WERI-Rb-1 (cell line): ENCODE measurements at regions not wholly inside any gene's neighbourhood (a gene's known extent, or its start where the extent isn't known, plus 50 kb on each side); places are given as distances from the start of the nearest gene placed in this dataset.

Source experiments
- DNase-seq: peaks from one replicate; pipeline ENCODE4 v3.0.0-alpha.2; 2020
- H3K27ac ChIP-seq: fragments of 250-450 bp; sonication (Bioruptor Pico); 2 replicates; pipeline ENCODE4 v1.5.1; 2020; ENCODE audit warnings: mild to moderate bottlenecking, moderate library complexity
- H3K27me3 ChIP-seq: fragments of 250-450 bp; sonication (Bioruptor Pico); 2 replicates; pipeline ENCODE4 v1.5.1; 2021; ENCODE audit warnings: mild to moderate bottlenecking, low read depth, moderate library complexity; ENCODE audit not compliant: insufficient read depth, severe bottlenecking
- H3K36me3 ChIP-seq: fragments of 250-450 bp; sonication (Bioruptor Pico); 2 replicates; pipeline ENCODE4 v1.5.1; 2020; ENCODE audit warnings: mild to moderate bottlenecking, moderate library complexity
- H3K4me3 ChIP-seq: 2 replicates; pipeline ENCODE4 v1.5.1; 2011; ENCODE audit warnings: low read depth, mild to moderate bottlenecking, control low read depth, low read length
- H3K9me3 ChIP-seq: fragments of 250-450 bp; sonication (Bioruptor Pico); 2 replicates; pipeline ENCODE4 v1.5.1; 2021; ENCODE audit warnings: mild to moderate bottlenecking, moderate library complexity; ENCODE audit not compliant: severe bottlenecking
- TF ChIP-seq, protein P1 (sequence below): IDR thresholded peaks from 2 replicates; pipeline ENCODE4 v1.5.1; 2011; ENCODE audit warnings: low read depth, mild to moderate bottlenecking, control low read depth, inconsistent platforms, low read length

DNA sequence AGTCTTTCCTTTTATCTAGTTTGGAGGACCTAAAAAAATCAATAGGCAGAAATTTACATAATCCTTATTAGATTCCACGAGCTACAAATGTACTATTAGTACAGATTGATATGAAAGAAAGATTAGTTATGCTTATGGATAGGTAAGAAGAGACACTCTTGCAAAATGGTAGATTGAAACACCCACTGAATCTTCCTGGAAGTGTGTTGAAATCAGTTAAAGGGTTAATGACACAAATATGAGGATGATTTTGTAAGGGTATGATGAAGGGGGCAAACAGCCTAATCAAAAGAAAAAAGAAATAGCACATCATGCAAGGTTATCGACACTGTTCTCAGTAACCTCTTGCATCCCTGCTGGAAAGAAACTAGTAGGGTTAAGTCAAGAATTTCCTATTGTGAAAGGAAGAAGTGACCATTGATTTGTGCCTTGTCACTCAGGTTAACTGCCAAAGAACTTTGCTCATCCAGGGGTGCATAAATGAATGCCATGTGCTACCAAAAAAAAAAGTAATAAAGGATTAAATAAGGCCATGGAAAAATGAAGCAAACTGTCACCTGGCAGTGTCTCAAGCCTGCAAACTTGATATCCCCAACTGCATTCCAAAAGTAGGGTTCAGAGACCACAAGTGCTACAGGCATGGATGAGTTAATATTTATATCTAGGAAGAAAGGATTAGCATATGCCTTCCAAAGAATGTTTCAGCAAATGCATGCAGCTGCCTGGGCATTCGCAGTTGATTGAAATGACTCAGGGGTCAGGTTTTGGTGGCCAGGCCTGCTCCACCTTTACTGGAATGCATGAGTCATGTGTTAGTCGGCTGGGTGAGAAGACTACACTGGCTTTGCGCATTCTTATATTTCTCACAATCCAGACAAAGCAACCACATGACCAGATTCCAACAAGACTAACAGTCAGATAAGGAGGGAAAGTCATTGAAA is 78.3 kb upstream of the ATXN3L start:
- DNase-seq = no peak
- no peaks in the 10 kb centered on the region for H3K36me3 ChIP-seq

DNA sequence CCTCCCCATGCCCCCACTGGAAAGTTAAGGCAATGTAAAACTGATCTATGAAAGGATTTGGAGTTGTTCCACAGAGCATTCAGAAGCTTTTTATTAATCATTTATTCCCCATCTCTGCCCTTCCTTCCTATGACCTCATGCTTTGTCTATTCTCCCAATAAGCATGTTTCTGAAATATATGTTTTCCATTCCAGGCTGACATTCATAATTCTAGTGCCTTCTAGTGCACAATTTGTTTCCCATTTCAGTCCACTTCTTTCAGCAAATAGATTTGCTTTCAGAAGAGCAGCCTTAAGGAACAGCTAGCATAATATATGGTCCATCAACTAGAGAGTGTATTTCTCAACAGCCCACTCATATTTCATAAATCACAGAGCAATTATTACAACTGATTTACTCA is 77.1 kb upstream of the ATXN3L start:
- no peaks in the 10 kb centered on the region for H3K27me3 ChIP-seq
- TF ChIP-seq, protein P1, sequence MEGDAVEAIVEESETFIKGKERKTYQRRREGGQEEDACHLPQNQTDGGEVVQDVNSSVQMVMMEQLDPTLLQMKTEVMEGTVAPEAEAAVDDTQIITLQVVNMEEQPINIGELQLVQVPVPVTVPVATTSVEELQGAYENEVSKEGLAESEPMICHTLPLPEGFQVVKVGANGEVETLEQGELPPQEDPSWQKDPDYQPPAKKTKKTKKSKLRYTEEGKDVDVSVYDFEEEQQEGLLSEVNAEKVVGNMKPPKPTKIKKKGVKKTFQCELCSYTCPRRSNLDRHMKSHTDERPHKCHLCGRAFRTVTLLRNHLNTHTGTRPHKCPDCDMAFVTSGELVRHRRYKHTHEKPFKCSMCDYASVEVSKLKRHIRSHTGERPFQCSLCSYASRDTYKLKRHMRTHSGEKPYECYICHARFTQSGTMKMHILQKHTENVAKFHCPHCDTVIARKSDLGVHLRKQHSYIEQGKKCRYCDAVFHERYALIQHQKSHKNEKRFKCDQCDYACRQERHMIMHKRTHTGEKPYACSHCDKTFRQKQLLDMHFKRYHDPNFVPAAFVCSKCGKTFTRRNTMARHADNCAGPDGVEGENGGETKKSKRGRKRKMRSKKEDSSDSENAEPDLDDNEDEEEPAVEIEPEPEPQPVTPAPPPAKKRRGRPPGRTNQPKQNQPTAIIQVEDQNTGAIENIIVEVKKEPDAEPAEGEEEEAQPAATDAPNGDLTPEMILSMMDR = no peak
- no peak for DNase-seq

More for the DNA sequence above, 78.3 kb upstream of the ATXN3L start:
- Histone ChIP-seq H3K4me3 (no peak overlapping the region), H3K27ac (no peak overlapping the region), H3K27me3 (no peaks in the 10 kb centered on the region), H3K9me3 (peaks cover 6% of the 10 kb centered on the region)
- TF ChIP-seq, protein P1 = no peak

DNA sequence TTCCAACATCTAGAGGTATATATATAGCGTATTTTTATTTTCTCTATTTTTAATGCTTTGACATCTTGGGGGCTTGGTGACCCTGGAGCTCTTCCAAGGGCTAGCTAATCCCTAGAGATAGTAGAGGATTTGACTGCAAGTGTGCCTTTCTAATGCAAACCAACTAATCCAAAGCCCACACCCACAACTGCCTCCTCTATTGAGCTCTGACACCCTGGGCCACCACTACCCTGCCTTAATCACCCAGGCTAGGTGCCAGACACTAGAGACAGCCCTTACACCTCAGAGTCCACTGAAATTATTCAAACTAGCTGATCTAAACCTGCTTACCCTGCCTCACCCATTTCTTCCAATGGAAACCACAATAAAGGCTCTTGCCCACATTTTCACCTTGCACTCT is 69.6 kb upstream of the ATXN3L start:
- DNase-seq = peak; percentile 79
- Histone ChIP-seq H3K27ac (peak overlapping the region; percentile 71), H3K36me3 (no peaks in the 10 kb centered on the region), H3K4me3 (no peak overlapping the region), H3K9me3 (peaks cover 12% of the 10 kb centered on the region), H3K27me3 (no peaks in the 10 kb centered on the region)
- TF ChIP-seq, protein P1 = no peak

More for the DNA sequence above, 77.1 kb upstream of the ATXN3L start:
- no peaks in the 10 kb centered on the region for H3K36me3 ChIP-seq
- H3K4me3 ChIP-seq = no peak overlapping the region
- H3K9me3 ChIP-seq = peaks cover 6% of the 10 kb centered on the region
- H3K27ac ChIP-seq = no peak overlapping the region

GRCh38 chrX:13387666-13388494 is 68.0 kb upstream of the ATXN3L start:
- Histone ChIP-seq H3K27me3 (no peaks in the 10 kb centered on the region), H3K27ac (peak overlapping the region; percentile 71), H3K9me3 (peaks cover 12% of the 10 kb centered on the region), H3K4me3 (no peak overlapping the region), H3K36me3 (no peaks in the 10 kb centered on the region)
- TF ChIP-seq, protein P1 = no peak
- DNase-seq = no peak

DNA sequence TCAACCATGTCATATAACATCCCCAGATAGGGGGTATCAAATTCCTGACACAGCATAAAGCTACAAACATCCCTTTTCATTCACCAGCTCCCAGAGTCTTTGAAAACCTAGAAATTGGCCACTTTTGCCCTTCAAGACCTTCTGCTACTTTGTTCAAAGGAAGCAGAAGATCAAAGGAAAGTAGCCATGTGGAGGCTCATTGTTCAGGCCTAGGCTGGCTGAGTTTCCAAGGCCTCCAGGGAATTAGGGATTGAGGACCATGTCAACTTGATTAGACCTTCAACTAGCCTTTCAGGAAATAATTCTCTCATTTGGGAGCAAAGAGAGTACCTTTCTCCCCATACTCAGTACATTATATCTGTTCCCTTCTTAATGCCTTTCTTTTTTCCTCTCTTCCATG is 66.8 kb upstream of the ATXN3L start:
- no peak for DNase-seq
- H3K27me3 ChIP-seq = no peaks in the 10 kb centered on the region
- H3K36me3 ChIP-seq = no peaks in the 10 kb centered on the region
- no peak overlapping the region for H3K4me3 ChIP-seq
- H3K27ac ChIP-seq = peak overlapping the region; percentile 35; the same call in 1 of the 2 replicates
- H3K9me3 ChIP-seq = peaks cover 12% of the 10 kb centered on the region
- TF ChIP-seq, protein P1 = no peak
